ENCODE measurements at regions not wholly inside any gene's neighbourhood (a gene's known extent, or its start where the extent isn't known, plus 50 kb on each side); places are given as distances from the start of the nearest gene placed in this dataset.
A peak's percentile ranks its signal among the peaks of the same experiment; 100 is the strongest.
"Not testable (repeated sequence)": the region's sequence is repeated elsewhere in the genome, so short reads cannot be mapped to it uniquely, and the experiment has no call there.

- DNase-seq (ENCODE audit: low read depth in 2 of 2), result no peak
Measured at GRCh38 chrX:65610481-65610880, 57.0 kb upstream of the MSN start.

- no peak for DNase-seq (ENCODE audit: low read depth in 2 of 2)
Measured at GRCh38 chrX:65610040-65610439, 57.4 kb upstream of the MSN start.

- DNase-seq (ENCODE audit: low read depth in 2 of 2), result no peak
Measured at GRCh38 chrX:65609237-65609636, 58.2 kb upstream of the MSN start.

- no peak for DNase-seq (ENCODE audit: low read depth in 2 of 2)
Measured at GRCh38 chrX:65608026-65608425, 59.4 kb upstream of the MSN start.

DNA sequence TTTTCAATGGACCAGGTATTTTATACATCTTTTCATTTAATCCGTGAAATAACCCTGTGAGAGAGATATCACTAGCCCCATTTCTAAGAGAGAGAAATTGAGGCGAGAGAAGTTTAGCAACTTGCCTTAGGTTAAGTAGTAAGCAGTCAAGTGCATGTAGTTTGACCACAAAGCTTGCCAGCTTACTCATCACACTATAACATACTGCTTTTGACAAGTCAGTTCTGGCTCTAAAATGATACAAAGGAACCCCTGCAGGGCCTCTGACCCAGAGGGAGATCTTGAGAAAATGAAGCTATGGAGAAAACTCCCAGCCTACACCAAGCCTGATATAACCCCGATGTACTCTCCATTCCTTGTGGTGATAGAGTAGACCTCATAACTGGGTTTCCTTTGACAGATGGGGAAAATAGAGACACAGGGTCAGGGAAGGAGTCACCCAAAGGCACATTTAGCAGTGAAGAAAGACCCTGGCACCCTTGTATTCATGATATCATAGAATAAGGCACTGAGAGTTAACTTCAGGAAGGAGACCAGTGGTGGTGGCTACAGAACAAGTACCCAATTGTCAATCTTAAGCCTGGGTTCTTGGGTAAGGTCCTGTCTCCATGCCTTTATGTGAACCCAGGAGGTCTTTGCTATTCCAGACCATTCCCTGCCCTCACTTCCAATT, 60.2 kb upstream of the MSN start:
- no peak for DNase-seq (ENCODE audit: low read depth in 2 of 2)

GRCh38 chrX:65602221-65602560, 65.3 kb upstream of the MSN start:
- DNase-seq (ENCODE audit: low read depth in 2 of 2), result no peak

DNA sequence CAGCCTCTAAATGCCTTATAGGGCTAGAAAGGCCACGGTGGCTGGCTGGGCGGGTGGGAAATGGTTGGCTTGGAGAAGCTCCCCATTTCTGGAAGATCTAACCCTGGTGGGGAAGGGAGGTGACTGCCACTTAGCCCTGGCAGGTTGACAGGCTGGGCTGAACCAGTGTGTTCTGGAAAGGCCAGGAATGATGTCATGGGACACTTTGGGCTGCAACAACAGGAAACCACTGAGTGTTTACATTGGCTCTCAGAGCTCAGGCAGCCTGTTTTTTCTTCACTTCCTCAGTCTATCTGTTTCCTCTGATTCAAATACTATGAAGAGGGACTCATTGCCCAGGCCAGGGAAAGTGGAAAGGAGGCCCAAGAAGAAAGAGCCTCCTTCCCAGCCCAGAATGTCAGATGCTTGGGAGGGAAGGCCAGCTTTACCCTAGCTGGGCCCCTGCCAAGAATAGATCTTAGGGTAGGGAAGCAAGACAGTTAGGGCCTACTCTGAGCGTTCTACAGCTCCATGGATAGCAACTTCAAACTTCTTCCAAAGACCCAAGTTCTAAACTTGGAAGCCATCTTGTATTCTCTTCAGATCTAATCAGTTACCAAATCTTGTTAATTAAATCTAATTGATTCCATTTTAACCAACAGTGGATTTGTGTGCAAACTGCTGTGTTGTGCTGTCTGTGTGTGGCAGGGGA, 65.8 kb upstream of the MSN start:
- no peak for DNase-seq (ENCODE audit: low read depth in 2 of 2)

DNA sequence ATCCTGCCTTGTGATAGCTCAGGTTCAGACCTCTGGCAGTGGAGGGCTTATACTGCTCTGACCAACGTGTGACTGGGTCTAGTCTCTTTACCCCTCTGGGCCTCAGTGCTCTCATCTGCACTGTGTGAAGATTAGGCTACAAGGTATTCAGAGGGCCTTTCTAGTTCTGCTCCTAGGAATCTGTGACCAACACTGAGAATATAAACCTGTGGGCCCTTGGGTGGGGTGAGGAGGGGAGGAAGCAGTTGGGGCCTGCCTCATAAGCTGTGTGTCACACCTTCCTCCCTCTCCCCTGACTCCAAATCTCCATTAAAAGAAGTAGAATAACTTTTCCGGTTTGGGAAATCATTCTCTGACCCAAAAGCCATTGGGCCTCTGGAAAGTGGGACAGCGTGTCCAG, 66.3 kb upstream of the MSN start:
- DNase-seq (ENCODE audit: low read depth in 2 of 2), result no peak

GRCh38 chrX:65600106-65600505, 65.5 kb upstream of the LAS1L start:
- no peak for DNase-seq (ENCODE audit: low read depth in 2 of 2)

GRCh38 chrX:65598559-65599147, 64.1 kb upstream of the LAS1L start:
- no peak for DNase-seq (ENCODE audit: low read depth in 2 of 2)

- DNase-seq (ENCODE audit: low read depth in 2 of 2), result no peak
Measured at GRCh38 chrX:65596270-65597034, 61.9 kb upstream of the LAS1L start.

- peak; percentile 91 to 92 for DNase-seq (ENCODE audit: low read depth in 2 of 2)
Measured at GRCh38 chrX:65595460-65595876, 60.9 kb upstream of the LAS1L start.

DNA sequence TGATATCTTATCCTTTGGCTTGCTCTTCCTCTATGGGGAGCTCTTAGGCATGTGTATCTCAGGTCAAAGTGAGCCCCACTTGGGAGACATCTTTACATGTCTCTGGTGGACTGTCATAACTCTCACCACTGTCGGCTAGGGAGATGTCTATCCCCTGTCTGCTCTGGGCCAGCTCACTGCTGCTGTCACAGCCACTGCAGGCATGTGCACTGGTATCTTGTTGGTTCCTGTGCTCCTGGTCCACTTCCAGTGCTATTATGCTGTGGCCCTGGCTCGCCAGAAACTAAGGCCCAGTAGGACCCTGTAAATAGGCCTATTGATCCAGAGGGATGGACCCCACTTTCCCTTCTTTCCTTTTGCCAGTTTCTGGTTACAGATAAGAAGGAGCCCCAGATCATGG, 56.6 kb upstream of the LAS1L start:
- no peak for DNase-seq (ENCODE audit: low read depth in 2 of 2)

- DNase-seq (ENCODE audit: low read depth in 2 of 2), result no peak
Measured at GRCh38 chrX:65589304-65589703, 54.7 kb upstream of the LAS1L start.

DNA sequence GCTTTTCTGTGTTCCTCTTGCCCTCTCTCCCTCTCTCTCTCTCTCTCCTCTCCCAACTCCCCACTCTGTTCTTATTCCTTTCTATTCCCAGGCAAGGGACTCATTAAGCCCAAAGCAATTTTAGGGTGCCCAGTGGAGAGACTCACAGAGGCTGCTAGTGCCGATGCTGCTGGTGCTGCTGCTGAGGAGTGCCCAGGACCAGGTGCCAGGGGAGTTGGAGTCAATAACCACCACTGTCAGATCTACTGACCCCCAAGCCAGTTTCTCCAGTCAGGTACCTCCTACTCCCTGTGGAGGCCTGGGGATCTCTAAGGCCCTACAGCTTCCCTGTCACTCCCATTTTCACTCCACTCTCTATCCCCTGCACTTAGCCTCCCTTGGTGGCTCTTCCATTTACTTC, 54.2 kb upstream of the LAS1L start:
- DNase-seq (ENCODE audit: low read depth in 2 of 2), result no peak

DNA sequence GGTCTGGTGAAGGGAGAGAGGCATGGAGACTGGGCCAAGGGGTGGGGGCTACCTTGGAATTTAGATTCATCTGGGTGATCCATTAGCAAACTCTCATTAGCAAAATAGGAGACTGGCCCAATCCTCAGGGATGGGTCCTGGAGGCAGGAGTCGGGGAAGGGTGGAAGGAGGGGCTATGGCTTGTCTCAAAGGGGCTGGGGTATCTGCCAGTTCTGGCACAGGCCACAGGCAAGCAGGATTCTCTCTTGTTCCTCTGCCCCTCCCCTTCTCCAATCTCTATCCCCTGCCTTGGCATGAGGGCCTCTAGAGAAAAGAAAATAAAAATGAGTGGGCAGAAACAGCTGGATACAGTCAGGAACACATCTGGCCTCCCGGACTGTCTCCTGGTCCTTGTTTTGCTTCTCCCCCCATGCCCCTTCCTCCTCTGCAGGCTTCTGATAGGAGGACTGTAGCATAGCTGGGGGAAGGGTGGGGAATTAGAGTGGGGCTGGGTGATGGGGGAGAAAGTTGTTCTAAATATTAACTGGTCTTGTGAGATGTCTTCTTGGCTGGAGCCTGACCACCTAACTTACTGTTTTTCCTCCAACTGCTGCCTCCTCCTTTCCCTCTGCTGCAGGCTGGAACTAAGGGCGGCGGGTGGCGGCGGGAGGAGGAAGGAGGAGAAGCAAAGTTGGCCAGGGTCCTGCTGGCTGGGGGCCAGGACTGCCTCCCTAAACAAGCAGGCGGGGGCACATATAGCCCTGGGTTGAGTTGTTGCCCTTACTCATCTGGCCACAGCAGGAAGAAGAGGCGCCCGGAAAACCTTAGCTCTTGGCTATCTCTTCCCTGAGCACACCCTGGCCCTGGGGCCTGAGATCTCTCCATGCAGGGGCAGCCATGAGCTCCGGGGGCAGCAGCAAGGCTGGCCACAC, 53.3 kb upstream of the LAS1L start:
- no peak for DNase-seq (ENCODE audit: low read depth in 2 of 2)

- DNase-seq (ENCODE audit: low read depth in 2 of 2), result no peak
Measured at GRCh38 chrX:65586491-65586890, 51.9 kb upstream of the LAS1L start.

- DNase-seq (ENCODE audit: low read depth in 2 of 2), result not testable (repeated sequence)
Measured at GRCh38 chrX:65585226-65585625, 50.6 kb upstream of the LAS1L start.

All from stimulated activated CD8-positive, alpha-beta memory T cell treated with anti-CD3 and anti-CD28 coated beads, Interleukin-2, amount 100 ng/mL, for 48 hours (primary cell).